ENCODE measurements at regions not wholly inside any gene's neighbourhood (a gene's known extent, or its start where the extent isn't known, plus 50 kb on each side); places are given as distances from the start of the nearest gene placed in this dataset.

GRCh38 chr14:71203306-71203705 is 296.0 kb downstream of the PCNX1 start:
- no peaks in the 10 kb centered on the region for H3K4me1 ChIP-seq

GRCh38 chr14:71204231-71204630 is 297.0 kb downstream of the PCNX1 start:
- Histone ChIP-seq H3K27ac (no peak overlapping the region), H3K4me3 (replicated peaks in 1 of 3) (no peak overlapping the region), H3K27me3 (no peaks in the 10 kb centered on the region), H3K4me1 (no peaks in the 10 kb centered on the region), H3K9me3 (no peaks in the 10 kb centered on the region), H3K36me3 (no peaks in the 10 kb centered on the region)
- no peak for DNase-seq
- 60 to 61% methylated on average over 2 of the region's 2 CpGs for WGBS, 2 donors
- intact Hi-C loops (cut with DNase I), result no loop called here
- TF ChIP-seq POLR2A (IDR thresholded peaks at IDR 0.05) (no peak), CTCF (IDR thresholded peaks at IDR 0.05) (no peak)

More at GRCh38 chr14:71203306-71203705, 296.0 kb downstream of the PCNX1 start:
- no peak overlapping the region for H3K4me3 ChIP-seq (replicated peaks in 1 of 3)
- WGBS, 2 donors, result 86 to 90% methylated on average over 6 of the region's 6 CpGs
- intact Hi-C loops (cut with DNase I), result no loop called here
- DNase-seq, result no peak
- no peak overlapping the region for H3K27ac ChIP-seq
- H3K36me3 ChIP-seq, result no peaks in the 10 kb centered on the region
- H3K9me3 ChIP-seq, result no peaks in the 10 kb centered on the region
- TF ChIP-seq CTCF (IDR thresholded peaks at IDR 0.05) (no peak), POLR2A (IDR thresholded peaks at IDR 0.05) (no peak)
- H3K27me3 ChIP-seq, result no peaks in the 10 kb centered on the region

GRCh38 chr14:71204768-71205167 is 297.5 kb downstream of the PCNX1 start:
- Histone ChIP-seq H3K27ac (no peak overlapping the region), H3K4me3 (replicated peaks in 1 of 3) (no peak overlapping the region), H3K4me1 (no peaks in the 10 kb centered on the region), H3K36me3 (no peaks in the 10 kb centered on the region), H3K27me3 (no peaks in the 10 kb centered on the region), H3K9me3 (no peaks in the 10 kb centered on the region)
- TF ChIP-seq CTCF (IDR thresholded peaks at IDR 0.05) (no peak), POLR2A (IDR thresholded peaks at IDR 0.05) (no peak)
- DNase-seq, result no peak
- intact Hi-C loops (cut with DNase I), result no loop called here
- WGBS, 2 donors, result 93 to 100% methylated on average over 1 of the region's 1 CpG

- intact Hi-C loops (cut with DNase I), result no loop called here
- H3K4me1 ChIP-seq, result no peaks in the 10 kb centered on the region
- no peak overlapping the region for H3K4me3 ChIP-seq (replicated peaks in 1 of 3)
- no peak for TF ChIP-seq CTCF (IDR thresholded peaks at IDR 0.05)
- TF ChIP-seq POLR2A (IDR thresholded peaks at IDR 0.05), result no peak
- no peak for DNase-seq
- H3K27me3 ChIP-seq, result no peaks in the 10 kb centered on the region
- no peak overlapping the region for H3K27ac ChIP-seq
- H3K36me3 ChIP-seq, result no peaks in the 10 kb centered on the region
- 77 to 89% methylated on average over 2 of the region's 2 CpGs for WGBS, 2 donors
- no peaks in the 10 kb centered on the region for H3K9me3 ChIP-seq
These were observed 298.9 kb downstream of the PCNX1 start for GRCh38 chr14:71206123-71206522.

- 53 to 77% methylated on average over 6 to 7 of the region's 7 CpGs for WGBS, 2 donors
- Histone ChIP-seq H3K27me3 (no peaks in the 10 kb centered on the region), H3K4me3 (replicated peaks in 1 of 3) (no peak overlapping the region), H3K36me3 (no peaks in the 10 kb centered on the region), H3K4me1 (no peaks in the 10 kb centered on the region), H3K27ac (no peak overlapping the region), H3K9me3 (no peaks in the 10 kb centered on the region)
- TF ChIP-seq POLR2A (IDR thresholded peaks at IDR 0.05) (no peak), CTCF (IDR thresholded peaks at IDR 0.05) (no peak)
- intact Hi-C loops (cut with DNase I), result no loop called here
- DNase-seq, result no peak
These were observed 299.6 kb downstream of the PCNX1 start for GRCh38 chr14:71206766-71207371.
